H9 (cell line): ENCODE measurements at regions not wholly inside any gene's neighbourhood (a gene's known extent, or its start where the extent isn't known, plus 50 kb on each side); places are given as distances from the start of the nearest gene placed in this dataset.

Experiments used
- DNase-seq: peaks from one replicate; pipeline ENCODE4 v3.0.0-alpha.2; 2017
- H2AFZ ChIP-seq: one replicate; pipeline ENCODE4 v1.6.1; 2013; ENCODE audit warnings: mild to moderate bottlenecking, low read length, control low read depth, moderate library complexity
- H2AK5ac ChIP-seq: 2 replicates; pipeline ENCODE4 v1.6.1; 2013; ENCODE audit warnings: low read length, control low read depth, mixed read lengths; ENCODE audit not compliant: insufficient read length
- H2BK120ac ChIP-seq: one replicate; pipeline ENCODE4 v1.6.1; 2013; ENCODE audit warnings: low read depth, mild to moderate bottlenecking, low read length, control low read depth, inconsistent platforms; ENCODE audit not compliant: poor library complexity, severe bottlenecking
- H2BK12ac ChIP-seq: 2 replicates; pipeline ENCODE4 v1.6.1; 2013; ENCODE audit warnings: low read length, control low read depth, mixed read lengths, low read depth; ENCODE audit not compliant: insufficient read length
- H2BK15ac ChIP-seq: 2 replicates; pipeline ENCODE4 v1.6.1; 2013; ENCODE audit warnings: low read depth, low read length, control low read depth
- H2BK20ac ChIP-seq: one replicate; pipeline ENCODE4 v1.6.1; 2013; ENCODE audit warnings: low read depth, mild to moderate bottlenecking, low read length, control low read depth, inconsistent platforms; ENCODE audit not compliant: poor library complexity, severe bottlenecking
- H2BK5ac ChIP-seq: 2 replicates; pipeline ENCODE4 v1.6.1; 2013; ENCODE audit warnings: low read length, control low read depth, mixed read lengths; ENCODE audit not compliant: insufficient read length
- H3K14ac ChIP-seq: 2 replicates; pipeline ENCODE4 v1.6.1; 2013; ENCODE audit warnings: low read length, control low read depth; ENCODE audit not compliant: insufficient read depth
- H3K18ac ChIP-seq: 2 replicates; pipeline ENCODE4 v1.6.1; 2013; ENCODE audit warnings: low read depth, mild to moderate bottlenecking, mixed read lengths, low read length, control low read depth; ENCODE audit not compliant: insufficient read length
- H3K23ac ChIP-seq: 2 replicates; pipeline ENCODE4 v1.6.1; 2013; ENCODE audit warnings: low read length, control low read depth, mixed read lengths, low read depth; ENCODE audit not compliant: insufficient read length
- H3K23me2 ChIP-seq: 2 replicates; pipeline ENCODE4 v1.6.1; 2013; ENCODE audit warnings: low read depth, mild to moderate bottlenecking, mixed read lengths, low read length, control low read depth; ENCODE audit not compliant: insufficient read length, poor library complexity, severe bottlenecking
- H3K27ac ChIP-seq: 2 replicates; pipeline ENCODE4 v1.5.1; 2013; ENCODE audit warnings: low read length, control low read depth, mixed read lengths, low read depth; ENCODE audit not compliant: insufficient read length
- H3K27me3 ChIP-seq: 2 replicates; pipeline ENCODE4 v1.6.1; 2013; ENCODE audit warnings: low read length, control low read depth, inconsistent platforms; ENCODE audit not compliant: insufficient read depth
- H3K4ac ChIP-seq: 2 replicates; pipeline ENCODE4 v1.6.1; 2013; ENCODE audit warnings: low read depth, mild to moderate bottlenecking, control low read depth, inconsistent platforms, low read length, moderate library complexity
- H3K4me1 ChIP-seq: 2 replicates; pipeline ENCODE4 v1.6.1; 2013; ENCODE audit warnings: low read length, control low read depth, inconsistent platforms; ENCODE audit not compliant: insufficient read depth
- H3K4me2 ChIP-seq: 2 replicates; pipeline ENCODE4 v1.6.1; 2013; ENCODE audit warnings: low read length, control low read depth, mixed read lengths; ENCODE audit not compliant: insufficient read length, insufficient read depth
- H3K56ac ChIP-seq: 2 replicates; pipeline ENCODE4 v1.6.1; 2013; ENCODE audit warnings: low read depth, mild to moderate bottlenecking, mixed read lengths, low read length, control low read depth; ENCODE audit not compliant: insufficient read length
- H3K79me1 ChIP-seq: 2 replicates; pipeline ENCODE4 v1.6.1; 2013; ENCODE audit warnings: low read depth, mild to moderate bottlenecking, moderate library complexity, low read length, control low read depth, inconsistent platforms; ENCODE audit not compliant: insufficient read depth, poor library complexity, severe bottlenecking
- H3K79me2 ChIP-seq: 2 replicates; pipeline ENCODE4 v1.6.1; 2013; ENCODE audit warnings: low read length, control low read depth, inconsistent platforms; ENCODE audit not compliant: insufficient read depth
- H3K9ac ChIP-seq: 2 replicates; pipeline ENCODE4 v1.6.1; 2013; ENCODE audit warnings: low read length, control low read depth, mixed read lengths; ENCODE audit not compliant: insufficient read length; ENCODE audit errors: extremely low read depth
- H3K9me3 ChIP-seq: one replicate; pipeline ENCODE4 v1.6.1; 2013; ENCODE audit warnings: low read depth, low read length, inconsistent platforms; ENCODE audit not compliant: control insufficient read depth
- H3T11ph ChIP-seq: one replicate; pipeline ENCODE4 v1.6.1; 2013; ENCODE audit warnings: mild to moderate bottlenecking, low read length, control low read depth, inconsistent platforms
- H4K20me1 ChIP-seq: one replicate; pipeline ENCODE4 v1.6.1; 2013; ENCODE audit not compliant: control insufficient read depth, insufficient read length, insufficient read depth
- H4K5ac ChIP-seq: 2 replicates; pipeline ENCODE4 v1.6.1; 2013; ENCODE audit warnings: low read depth, mild to moderate bottlenecking, mixed read lengths, low read length, control low read depth; ENCODE audit not compliant: insufficient read length
- H4K8ac ChIP-seq: replicated peaks from 2 replicates; pipeline ENCODE4 v1.6.1; 2013; ENCODE audit warnings: low read length, control low read depth, mixed read lengths, low read depth; ENCODE audit not compliant: insufficient read length
- H4K91ac ChIP-seq: 2 replicates; pipeline ENCODE4 v1.6.1; 2013; ENCODE audit warnings: low read depth, mild to moderate bottlenecking, moderate library complexity, mixed read lengths, low read length, control low read depth; ENCODE audit not compliant: insufficient read length
- H3K27ac Mint-ChIP-seq, 3 experiments: 2 replicates in 2 of 3; 3 replicates in 1 of 3; pipeline ENCODE4 v1.8.0; 2020 to 2021; ENCODE audit warnings: mixed read lengths in 3 of 3, mild to moderate bottlenecking in 1 of 3, moderate library complexity in 1 of 3
- H3K27me3 Mint-ChIP-seq: 2 replicates; pipeline ENCODE4 v1.8.0; 2021; ENCODE audit warnings: low read depth, mild to moderate bottlenecking, moderate library complexity, mixed read lengths
- H3K36me3 Mint-ChIP-seq, 3 experiments: 2 replicates in 2 of 3; 3 replicates in 1 of 3; pipeline ENCODE4 v1.8.0; 2020 to 2021; ENCODE audit warnings: low read depth in 3 of 3, mixed read lengths in 3 of 3; ENCODE audit not compliant: insufficient read depth in 1 of 3
- H3K4me1 Mint-ChIP-seq, 2 experiments: 2 replicates each; pipeline ENCODE4 v1.8.0; 2020; ENCODE audit warnings: mixed read lengths in 2 of 2
- H3K4me3 Mint-ChIP-seq, 2 experiments: 2 replicates in 1 of 2; 3 replicates in 1 of 2; pipeline ENCODE4 v1.8.0; 2020 to 2021; ENCODE audit warnings: mild to moderate bottlenecking in 2 of 2, mixed read lengths in 2 of 2, moderate library complexity in 1 of 2
- H3K9me3 Mint-ChIP-seq, 2 experiments: 2 replicates in 1 of 2; 3 replicates in 1 of 2; pipeline ENCODE4 v1.8.0; 2020; ENCODE audit warnings: mild to moderate bottlenecking in 2 of 2, mixed read lengths in 2 of 2, moderate library complexity in 1 of 2
- CTCF ChIP-seq: fragments of 200-600 bp; sonication (generic); conservative IDR thresholded peaks from 3 replicates; pipeline ENCODE4 v1.8.0; 2021; ENCODE audit warnings: antibody characterized with exemption, mild to moderate bottlenecking
- WGBS: extraction: QIAGEN DNeasy Blood & Tissue Kit; methylation state at CpG from one replicate; pipeline ENCODE4 v1.1.7; 2013; ENCODE audit warnings: missing lambda C conversion rate, low lambda C conversion rate, mixed read lengths; ENCODE audit not compliant: insufficient read length; ENCODE audit errors: extremely low coverage; 5-methylcytosine and 5-hydroxymethylcytosine counted together

- Histone ChIP-seq H4K91ac (no peak overlapping the region), H3K23me2 (no peaks in the 10 kb centered on the region), H3K4me1 (no peaks in the 10 kb centered on the region), H3K14ac (no peak overlapping the region), H2BK15ac (no peak overlapping the region), H2AFZ (no peak overlapping the region), H3K9ac (no peak overlapping the region), H2BK5ac (no peak overlapping the region), H4K20me1 (no peaks in the 10 kb centered on the region), H3K23ac (no peak overlapping the region), H2AK5ac (no peak overlapping the region), H3K27me3 (no peaks in the 10 kb centered on the region), H3K18ac (no peak overlapping the region), H3K9me3 (no peaks in the 10 kb centered on the region), H2BK12ac (no peak overlapping the region), H2BK20ac (no peak overlapping the region), H3K4me2 (no peak overlapping the region), H3T11ph (no peak overlapping the region), H3K27ac (no peak overlapping the region), H3K79me2 (no peaks in the 10 kb centered on the region), H4K5ac (no peak overlapping the region), H3K4ac (no peak overlapping the region), H2BK120ac (no peak overlapping the region), H4K8ac (no peak overlapping the region), H3K79me1 (no peaks in the 10 kb centered on the region), H3K56ac (no peak overlapping the region)
- Mint-ChIP-seq H3K4me3 (no peak overlapping the region), H3K27me3 (no peaks in the 10 kb centered on the region), H3K36me3 (no peaks in the 10 kb centered on the region), H3K4me1 (peaks cover 9 to 10% of the 10 kb centered on the region in 2 experiments), H3K9me3 (no peaks in the 10 kb centered on the region), H3K27ac (no peak overlapping the region)
- no peak for DNase-seq
- no peak for TF ChIP-seq CTCF
- no CpG with 5 or more reads among the region's 2 CpGs for WGBS
These were observed 922.6 kb downstream of the TUSC7 start for GRCh38 chr3:117632191-117632590.
